ENCODE measurements at regions not wholly inside any gene's neighbourhood (a gene's known extent, or its start where the extent isn't known, plus 50 kb on each side); places are given as distances from the start of the nearest gene placed in this dataset.

- DNase-seq (ENCODE audit: low read depth in 2 of 2), result no peak
- Histone ChIP-seq H3K4me1 (ENCODE audit: control insufficient read depth, extremely low read depth, insufficient read depth, low read length) (no peaks in the 10 kb centered on the region), H2AFZ (ENCODE audit: low read length) (no peak overlapping the region), H3K36me3 (ENCODE audit: control insufficient read depth, insufficient read depth, low read length) (no peaks in the 10 kb centered on the region), H3K79me2 (ENCODE audit: control insufficient read depth, insufficient read depth, low read length) (no peaks in the 10 kb centered on the region), H3K4me3 (replicated peaks in 1 of 4; ENCODE audit: control extremely low read depth in 1 of 4, insufficient read depth in 1 of 4, low read depth in 3 of 4, low read length in 4 of 4) (no peak overlapping the region), H3K27me3 (ENCODE audit: control insufficient read depth, insufficient read depth, low read length) (no peaks in the 10 kb centered on the region), H3K27ac (ENCODE audit: insufficient read depth, low read length) (no peak overlapping the region), H3K9me3 (ENCODE audit: control insufficient read depth, insufficient read depth, low read depth, low read length) (no peaks in the 10 kb centered on the region), H3K9ac (ENCODE audit: insufficient read depth, low read length) (no peak overlapping the region), H4K20me1 (ENCODE audit: control insufficient read depth, extremely low read depth, insufficient read depth, low read length) (no peaks in the 10 kb centered on the region), H3K4me2 (ENCODE audit: extremely low read depth, insufficient read depth, low read length) (no peak overlapping the region)
- TF ChIP-seq EZH2 (IDR thresholded peaks at IDR 0.05; ENCODE audit: low read length, missing control alignments) (no peak), CTCF (conservative IDR thresholded peaks at IDR 0.05 in 1 of 2, IDR thresholded peaks at IDR 0.05 in 1 of 2; ENCODE audit: low read depth in 1 of 2, low read length in 2 of 2) (no peak)
Measured at GRCh38 chr2:136295168-136295567, 177.2 kb upstream of the CXCR4 start.

DNA sequence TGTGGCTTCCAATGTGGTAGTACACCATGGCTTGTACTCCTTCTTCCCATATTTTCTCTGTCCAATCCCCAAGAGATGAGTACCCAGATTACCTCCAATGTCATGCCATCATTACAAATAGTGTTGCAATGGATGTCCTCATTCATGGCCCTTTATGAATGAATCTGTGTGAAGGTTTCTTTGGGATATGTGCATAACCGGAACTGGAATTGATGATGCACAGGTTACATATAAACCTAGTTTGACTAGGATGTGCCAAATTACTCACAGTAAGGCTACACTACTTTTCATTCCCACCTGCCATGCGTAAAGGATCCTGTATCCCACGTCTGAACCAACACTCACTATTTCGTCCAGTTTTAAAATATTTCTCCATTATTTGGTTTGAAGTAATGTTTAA, 173.9 kb upstream of the CXCR4 start:
- Histone ChIP-seq H3K36me3 (ENCODE audit: control insufficient read depth, insufficient read depth, low read length) (no peaks in the 10 kb centered on the region), H3K27ac (ENCODE audit: insufficient read depth, low read length) (no peak overlapping the region), H3K4me1 (ENCODE audit: control insufficient read depth, extremely low read depth, insufficient read depth, low read length) (no peaks in the 10 kb centered on the region), H3K4me3 (replicated peaks in 1 of 4; ENCODE audit: control extremely low read depth in 1 of 4, insufficient read depth in 1 of 4, low read depth in 3 of 4, low read length in 4 of 4) (no peak overlapping the region), H3K9ac (ENCODE audit: insufficient read depth, low read length) (no peak overlapping the region), H3K4me2 (ENCODE audit: extremely low read depth, insufficient read depth, low read length) (no peak overlapping the region), H2AFZ (ENCODE audit: low read length) (no peak overlapping the region), H3K9me3 (ENCODE audit: control insufficient read depth, insufficient read depth, low read depth, low read length) (no peaks in the 10 kb centered on the region), H3K27me3 (ENCODE audit: control insufficient read depth, insufficient read depth, low read length) (no peaks in the 10 kb centered on the region), H3K79me2 (ENCODE audit: control insufficient read depth, insufficient read depth, low read length) (no peaks in the 10 kb centered on the region), H4K20me1 (ENCODE audit: control insufficient read depth, extremely low read depth, insufficient read depth, low read length) (no peaks in the 10 kb centered on the region)
- DNase-seq (ENCODE audit: low read depth in 2 of 2), result no peak
- TF ChIP-seq EZH2 (IDR thresholded peaks at IDR 0.05; ENCODE audit: low read length, missing control alignments), result no peak
- TF ChIP-seq CTCF (conservative IDR thresholded peaks at IDR 0.05 in 1 of 2, IDR thresholded peaks at IDR 0.05 in 1 of 2; ENCODE audit: low read depth in 1 of 2, low read length in 2 of 2), result no peak

- H3K27ac ChIP-seq (ENCODE audit: insufficient read depth, low read length), result no peak overlapping the region
- H4K20me1 ChIP-seq (ENCODE audit: control insufficient read depth, extremely low read depth, insufficient read depth, low read length), result no peaks in the 10 kb centered on the region
- no peak overlapping the region for H3K9ac ChIP-seq (ENCODE audit: insufficient read depth, low read length)
- H2AFZ ChIP-seq (ENCODE audit: low read length), result no peak overlapping the region
- H3K9me3 ChIP-seq (ENCODE audit: control insufficient read depth, insufficient read depth, low read depth, low read length), result no peaks in the 10 kb centered on the region
- no peak overlapping the region for H3K4me3 ChIP-seq (replicated peaks in 1 of 4; ENCODE audit: control extremely low read depth in 1 of 4, insufficient read depth in 1 of 4, low read depth in 3 of 4, low read length in 4 of 4)
- no peak overlapping the region for H3K4me2 ChIP-seq (ENCODE audit: extremely low read depth, insufficient read depth, low read length)
- H3K4me1 ChIP-seq (ENCODE audit: control insufficient read depth, extremely low read depth, insufficient read depth, low read length), result no peaks in the 10 kb centered on the region
- no peaks in the 10 kb centered on the region for H3K79me2 ChIP-seq (ENCODE audit: control insufficient read depth, insufficient read depth, low read length)
- no peak for DNase-seq (ENCODE audit: low read depth in 2 of 2)
- H3K36me3 ChIP-seq (ENCODE audit: control insufficient read depth, insufficient read depth, low read length), result no peaks in the 10 kb centered on the region
- no peaks in the 10 kb centered on the region for H3K27me3 ChIP-seq (ENCODE audit: control insufficient read depth, insufficient read depth, low read length)
- TF ChIP-seq EZH2 (IDR thresholded peaks at IDR 0.05; ENCODE audit: low read length, missing control alignments), result no peak
- TF ChIP-seq CTCF (conservative IDR thresholded peaks at IDR 0.05 in 1 of 2, IDR thresholded peaks at IDR 0.05 in 1 of 2; ENCODE audit: low read depth in 1 of 2, low read length in 2 of 2), result no peak
Measured at GRCh38 chr2:136290326-136290725, 172.4 kb upstream of the CXCR4 start.
